ENCODE measurements at regions not wholly inside any gene's neighbourhood (a gene's known extent, or its start where the extent isn't known, plus 50 kb on each side); places are given as distances from the start of the nearest gene placed in this dataset.
A peak's percentile ranks its signal among the peaks of the same experiment; 100 is the strongest.

GRCh38 chr12:77163074-77164038 is 98.0 kb upstream of the E2F7 start:
- no peak for TF ChIP-seq EZH2 (IDR thresholded peaks at IDR 0.05; ENCODE audit: insufficient read depth, low read length)
- no peak for TF ChIP-seq CTCF (IDR thresholded peaks at IDR 0.05; ENCODE audit: insufficient read depth, low read depth, low read length)
- H3K36me3 ChIP-seq (ENCODE audit: insufficient read depth, low read length) = no peaks in the 10 kb centered on the region
- H3K27ac Mint-ChIP-seq (ENCODE audit: unreplicated experiment) = no peak overlapping the region
- peaks cover 18% of the 10 kb centered on the region for H3K4me1 Mint-ChIP-seq (ENCODE audit: low read depth, unreplicated experiment)
- no peaks in the 10 kb centered on the region for H3K36me3 Mint-ChIP-seq (ENCODE audit: low read depth, unreplicated experiment)
- no peak overlapping the region for H3K27ac ChIP-seq (ENCODE audit: low read depth, low read length)
- H3K4me3 Mint-ChIP-seq (ENCODE audit: unreplicated experiment) = no peak overlapping the region
- DNase-seq (ENCODE audit: low read depth) = no peak
- H3K4me1 ChIP-seq (ENCODE audit: insufficient read depth, low read length) = no peaks in the 10 kb centered on the region
- no peak overlapping the region for H2AFZ ChIP-seq (ENCODE audit: low read depth, low read length)
- H3K9me3 ChIP-seq (ENCODE audit: insufficient read depth, low read depth, low read length) = no peaks in the 10 kb centered on the region
- no peaks in the 10 kb centered on the region for H3K79me2 ChIP-seq (ENCODE audit: insufficient read depth, low read length)
- H3K27me3 Mint-ChIP-seq (ENCODE audit: low read depth, unreplicated experiment) = no peaks in the 10 kb centered on the region
- no peaks in the 10 kb centered on the region for H3K27me3 ChIP-seq (ENCODE audit: insufficient read depth, low read length)
- no peaks in the 10 kb centered on the region for H4K20me1 ChIP-seq (ENCODE audit: insufficient read depth, low read length)
- no peak overlapping the region for H3K4me2 ChIP-seq (ENCODE audit: low read length)
- H3K4me3 ChIP-seq (ENCODE audit: insufficient read depth, low read depth, low read length) = no peak overlapping the region
- no peaks in the 10 kb centered on the region for H3K9me3 Mint-ChIP-seq (ENCODE audit: unreplicated experiment)
- no peak for FAIRE-seq
- no peak overlapping the region for H3K9ac ChIP-seq (ENCODE audit: low read length)

GRCh38 chr12:77161944-77162343 is 96.6 kb upstream of the E2F7 start:
- Histone ChIP-seq H3K27me3 (ENCODE audit: insufficient read depth, low read length) (no peaks in the 10 kb centered on the region), H3K4me3 (ENCODE audit: insufficient read depth, low read depth, low read length) (no peak overlapping the region), H3K9me3 (ENCODE audit: insufficient read depth, low read depth, low read length) (no peaks in the 10 kb centered on the region), H3K4me2 (ENCODE audit: low read length) (no peak overlapping the region), H3K9ac (ENCODE audit: low read length) (no peak overlapping the region), H4K20me1 (ENCODE audit: insufficient read depth, low read length) (no peaks in the 10 kb centered on the region), H3K4me1 (ENCODE audit: insufficient read depth, low read length) (no peaks in the 10 kb centered on the region), H3K79me2 (ENCODE audit: insufficient read depth, low read length) (no peaks in the 10 kb centered on the region), H2AFZ (ENCODE audit: low read depth, low read length) (no peak overlapping the region), H3K27ac (ENCODE audit: low read depth, low read length) (no peak overlapping the region), H3K36me3 (ENCODE audit: insufficient read depth, low read length) (no peaks in the 10 kb centered on the region)
- Mint-ChIP-seq H3K27ac (ENCODE audit: unreplicated experiment) (no peak overlapping the region), H3K27me3 (ENCODE audit: low read depth, unreplicated experiment) (no peaks in the 10 kb centered on the region), H3K9me3 (ENCODE audit: unreplicated experiment) (no peaks in the 10 kb centered on the region), H3K4me1 (ENCODE audit: low read depth, unreplicated experiment) (peaks cover 18% of the 10 kb centered on the region), H3K36me3 (ENCODE audit: low read depth, unreplicated experiment) (no peaks in the 10 kb centered on the region), H3K4me3 (ENCODE audit: unreplicated experiment) (no peak overlapping the region)
- no peak for TF ChIP-seq CTCF (IDR thresholded peaks at IDR 0.05; ENCODE audit: insufficient read depth, low read depth, low read length)
- TF ChIP-seq EZH2 (IDR thresholded peaks at IDR 0.05; ENCODE audit: insufficient read depth, low read length) = no peak
- DNase-seq (ENCODE audit: low read depth) = no peak
- FAIRE-seq = no peak

GRCh38 chr12:77160931-77161330 is 95.6 kb upstream of the E2F7 start:
- no peak overlapping the region for H3K27ac Mint-ChIP-seq (ENCODE audit: unreplicated experiment)
- no peak for FAIRE-seq

More at GRCh38 chr12:77160931-77161330, 95.6 kb upstream of the E2F7 start:
- Histone ChIP-seq H3K9me3 (ENCODE audit: insufficient read depth, low read depth, low read length) (no peaks in the 10 kb centered on the region), H2AFZ (ENCODE audit: low read depth, low read length) (no peak overlapping the region), H3K36me3 (ENCODE audit: insufficient read depth, low read length) (no peaks in the 10 kb centered on the region), H4K20me1 (ENCODE audit: insufficient read depth, low read length) (no peaks in the 10 kb centered on the region), H3K9ac (ENCODE audit: low read length) (no peak overlapping the region), H3K27me3 (ENCODE audit: insufficient read depth, low read length) (no peaks in the 10 kb centered on the region), H3K4me2 (ENCODE audit: low read length) (no peak overlapping the region), H3K27ac (ENCODE audit: low read depth, low read length) (no peak overlapping the region), H3K4me3 (ENCODE audit: insufficient read depth, low read depth, low read length) (no peak overlapping the region), H3K4me1 (ENCODE audit: insufficient read depth, low read length) (no peaks in the 10 kb centered on the region), H3K79me2 (ENCODE audit: insufficient read depth, low read length) (no peaks in the 10 kb centered on the region)
- peaks cover 20% of the 10 kb centered on the region for H3K4me1 Mint-ChIP-seq (ENCODE audit: low read depth, unreplicated experiment)
- no peaks in the 10 kb centered on the region for H3K36me3 Mint-ChIP-seq (ENCODE audit: low read depth, unreplicated experiment)
- no peak overlapping the region for H3K4me3 Mint-ChIP-seq (ENCODE audit: unreplicated experiment)
- no peaks in the 10 kb centered on the region for H3K9me3 Mint-ChIP-seq (ENCODE audit: unreplicated experiment)
- DNase-seq (ENCODE audit: low read depth) = peak; percentile 25
- H3K27me3 Mint-ChIP-seq (ENCODE audit: low read depth, unreplicated experiment) = no peaks in the 10 kb centered on the region
- TF ChIP-seq EZH2 (IDR thresholded peaks at IDR 0.05; ENCODE audit: insufficient read depth, low read length) (no peak), CTCF (IDR thresholded peaks at IDR 0.05; ENCODE audit: insufficient read depth, low read depth, low read length) (no peak)

Measured in astrocyte (in vitro differentiated cells and primary cell).